ENCODE measurements at regions not wholly inside any gene's neighbourhood (a gene's known extent, or its start where the extent isn't known, plus 50 kb on each side); places are given as distances from the start of the nearest gene placed in this dataset.

DNA sequence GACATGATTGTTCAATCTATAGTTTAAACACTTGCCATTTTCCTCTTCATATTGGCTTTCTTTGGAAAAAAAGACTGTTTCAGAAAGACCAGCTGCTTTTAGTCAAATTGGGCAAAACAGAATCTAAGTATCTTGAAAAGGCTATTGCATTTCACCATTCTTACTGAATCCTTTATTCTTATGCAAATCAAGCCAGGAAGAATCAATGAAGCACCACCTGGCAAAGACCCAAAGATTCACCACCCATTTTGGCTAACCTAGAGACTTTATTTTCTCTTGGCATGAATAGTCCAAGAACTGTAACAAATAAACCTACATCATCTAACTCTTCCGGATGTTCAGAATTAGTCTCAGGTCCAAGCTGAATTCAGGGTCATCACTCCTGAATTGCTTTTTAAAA, 71.3 kb upstream of the EYA4 start:
- TF ChIP-seq, protein P1, sequence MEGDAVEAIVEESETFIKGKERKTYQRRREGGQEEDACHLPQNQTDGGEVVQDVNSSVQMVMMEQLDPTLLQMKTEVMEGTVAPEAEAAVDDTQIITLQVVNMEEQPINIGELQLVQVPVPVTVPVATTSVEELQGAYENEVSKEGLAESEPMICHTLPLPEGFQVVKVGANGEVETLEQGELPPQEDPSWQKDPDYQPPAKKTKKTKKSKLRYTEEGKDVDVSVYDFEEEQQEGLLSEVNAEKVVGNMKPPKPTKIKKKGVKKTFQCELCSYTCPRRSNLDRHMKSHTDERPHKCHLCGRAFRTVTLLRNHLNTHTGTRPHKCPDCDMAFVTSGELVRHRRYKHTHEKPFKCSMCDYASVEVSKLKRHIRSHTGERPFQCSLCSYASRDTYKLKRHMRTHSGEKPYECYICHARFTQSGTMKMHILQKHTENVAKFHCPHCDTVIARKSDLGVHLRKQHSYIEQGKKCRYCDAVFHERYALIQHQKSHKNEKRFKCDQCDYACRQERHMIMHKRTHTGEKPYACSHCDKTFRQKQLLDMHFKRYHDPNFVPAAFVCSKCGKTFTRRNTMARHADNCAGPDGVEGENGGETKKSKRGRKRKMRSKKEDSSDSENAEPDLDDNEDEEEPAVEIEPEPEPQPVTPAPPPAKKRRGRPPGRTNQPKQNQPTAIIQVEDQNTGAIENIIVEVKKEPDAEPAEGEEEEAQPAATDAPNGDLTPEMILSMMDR (IDR thresholded peaks at IDR 0.05) = no peak
- no peak for TF ChIP-seq ZFX (IDR thresholded peaks at IDR 0.05; ENCODE audit: borderline replicate concordance)

Measured in 22Rv1 (cell line).